22Rv1 (cell line): ENCODE measurements at regions not wholly inside any gene's neighbourhood (a gene's known extent, or its start where the extent isn't known, plus 50 kb on each side); places are given as distances from the start of the nearest gene placed in this dataset.

Experiments used
- CTCF ChIP-seq: fragments of 450-650 bp; IDR thresholded peaks from 2 replicates; pipeline ENCODE4 v1.5.1; 2017; ENCODE audit warnings: mild to moderate bottlenecking
- ZFX ChIP-seq: fragments of 450-650 bp; IDR thresholded peaks from 2 replicates; pipeline ENCODE4 v1.6.1; 2017; ENCODE audit warnings: antibody characterized with exemption, borderline replicate concordance

- TF ChIP-seq CTCF = no peak
- TF ChIP-seq ZFX = no peak
Measured at GRCh38 chr16:58855291-58855863, 121.3 kb upstream of the GOT2 start.
